ENCODE measurements at regions not wholly inside any gene's neighbourhood (a gene's known extent, or its start where the extent isn't known, plus 50 kb on each side); places are given as distances from the start of the nearest gene placed in this dataset.

DNA sequence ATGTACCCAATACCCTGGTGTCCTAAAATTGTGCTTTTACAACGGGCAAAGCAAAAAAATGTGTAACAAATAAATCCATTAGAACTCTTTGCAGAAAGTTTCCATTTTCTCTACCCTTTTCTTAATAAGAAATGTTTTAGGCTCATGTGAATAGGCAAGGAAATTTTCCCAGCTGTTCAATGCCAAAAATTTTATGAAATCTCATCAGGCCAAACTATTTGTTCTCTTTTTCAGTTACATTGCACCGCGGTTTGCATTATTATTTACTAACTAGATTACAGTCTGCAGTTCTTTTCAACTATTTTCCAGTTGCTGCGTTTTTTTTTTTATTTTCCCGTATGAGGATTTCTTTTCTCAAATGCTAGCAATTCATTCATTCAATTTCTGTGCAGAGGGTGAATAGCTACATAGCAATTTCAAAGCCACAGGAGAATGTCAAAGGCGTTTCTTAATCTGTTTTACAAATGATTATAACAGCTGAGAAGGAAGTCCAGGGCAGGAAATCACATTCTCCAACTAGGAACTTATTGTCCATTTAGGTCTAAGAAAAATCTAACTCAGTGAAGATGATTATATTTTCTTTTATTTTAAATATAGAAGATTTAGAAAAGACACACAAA, 367.5 kb upstream of the MMADHC start:
- TF ChIP-seq, protein P1, sequence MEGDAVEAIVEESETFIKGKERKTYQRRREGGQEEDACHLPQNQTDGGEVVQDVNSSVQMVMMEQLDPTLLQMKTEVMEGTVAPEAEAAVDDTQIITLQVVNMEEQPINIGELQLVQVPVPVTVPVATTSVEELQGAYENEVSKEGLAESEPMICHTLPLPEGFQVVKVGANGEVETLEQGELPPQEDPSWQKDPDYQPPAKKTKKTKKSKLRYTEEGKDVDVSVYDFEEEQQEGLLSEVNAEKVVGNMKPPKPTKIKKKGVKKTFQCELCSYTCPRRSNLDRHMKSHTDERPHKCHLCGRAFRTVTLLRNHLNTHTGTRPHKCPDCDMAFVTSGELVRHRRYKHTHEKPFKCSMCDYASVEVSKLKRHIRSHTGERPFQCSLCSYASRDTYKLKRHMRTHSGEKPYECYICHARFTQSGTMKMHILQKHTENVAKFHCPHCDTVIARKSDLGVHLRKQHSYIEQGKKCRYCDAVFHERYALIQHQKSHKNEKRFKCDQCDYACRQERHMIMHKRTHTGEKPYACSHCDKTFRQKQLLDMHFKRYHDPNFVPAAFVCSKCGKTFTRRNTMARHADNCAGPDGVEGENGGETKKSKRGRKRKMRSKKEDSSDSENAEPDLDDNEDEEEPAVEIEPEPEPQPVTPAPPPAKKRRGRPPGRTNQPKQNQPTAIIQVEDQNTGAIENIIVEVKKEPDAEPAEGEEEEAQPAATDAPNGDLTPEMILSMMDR (IDR thresholded peaks at IDR 0.05), result no peak
- TF ChIP-seq POLR2A (IDR thresholded peaks at IDR 0.05), result no peak
